HCT116 (cell line): ENCODE measurements at regions not wholly inside any gene's neighbourhood (a gene's known extent, or its start where the extent isn't known, plus 50 kb on each side); places are given as distances from the start of the nearest gene placed in this dataset.

ENCODE experiments used
- ATAC-seq: fragments of 200-7000 bp; cut with Tn5 transposase; 2 replicates; pipeline ENCODE4 v1.9.1; 2020; ENCODE audit warnings: mild to moderate bottlenecking, moderate library complexity
- BruUV-seq: library from RNA; stranded (reverse); fragments of 400-500 nt; replicated peaks from 2 replicates; lab custom pipeline; 2021; lab: Mats Ljungman, UMichigan
- CTCF ChIA-PET: fragments of 300-600 bp; sonication (Branson Sonifier 250); formaldehyde crosslinking; loops from one replicate; lab custom pipeline; 2021; ENCODE audit warnings: antibody characterized with exemption; lab: Charles Lee
- POLR2A ChIA-PET: fragments of 300-600, 350-600 bp; sonication (Branson Sonifier 250); formaldehyde crosslinking; loops from one replicate; lab custom pipeline; 2021; ENCODE audit warnings: antibody characterized with exemption; lab: Charles Lee
- RAD21 ChIA-PET, 2 experiments: fragments of 300-600 bp; sonication (Branson Sonifier 250); formaldehyde crosslinking; loops; one replicate each; lab custom pipeline; 2023; ENCODE audit warnings: low total read pairs in 2 of 2; ENCODE audit not compliant: uncharacterized antibody in 2 of 2, unreplicated experiment in 2 of 2, low non-redundant PET in 1 of 2; lab: Charles Lee
- DNase-seq: peaks from one replicate; pipeline ENCODE4 v3.0.0-alpha.2; 2010; ENCODE audit warnings: low read depth, low spot score
- H2AFZ ChIP-seq: fragments of 200-600 bp; shearing (Covaris generic), sonication (generic); 2 replicates; pipeline ENCODE4 v1.6.1; 2017; ENCODE audit warnings: low read depth, mixed run types, mixed read lengths, antibody characterized with exemption, low read length; ENCODE audit not compliant: poor library complexity, severe bottlenecking
- H3K27ac ChIP-seq: 2 replicates; pipeline ENCODE4 v1.5.1; 2012; ENCODE audit warnings: low read depth, low read length
- H3K27me3 ChIP-seq: fragments of 200-600 bp; sonication (generic); 2 replicates; pipeline ENCODE4 v1.6.1; 2016; ENCODE audit warnings: mixed run types, low read length, mixed read lengths; ENCODE audit not compliant: insufficient read depth
- H3K36me3 ChIP-seq, 2 experiments: fragments of 200-500 bp in 1 of 2; fragments of 200-600 bp in 1 of 2; sonication (Bioruptor generic) in 1 of 2; sonication (generic) in 1 of 2; 2 replicates each; pipeline versions ENCODE4 v1.5.1 to v1.6.1; 2014 to 2016; ENCODE audit warnings: low read length in 2 of 2, inconsistent platforms in 1 of 2, mixed read lengths in 1 of 2, mixed run types in 1 of 2; ENCODE audit not compliant: insufficient read depth in 2 of 2, control insufficient read depth in 1 of 2
- H3K4me1 ChIP-seq, 2 experiments: fragments of 200-600 bp in 1 of 2; sonication (generic) in 1 of 2; 2 replicates each; pipeline versions ENCODE4 v1.5.1 to v1.6.1; 2012 to 2017; ENCODE audit warnings: low read length in 2 of 2, inconsistent platforms in 1 of 2, mild to moderate bottlenecking in 1 of 2, mixed read lengths in 1 of 2, mixed run types in 1 of 2, moderate library complexity in 1 of 2; ENCODE audit not compliant: insufficient read depth in 2 of 2, control insufficient read depth in 1 of 2
- H3K4me2 ChIP-seq: fragments of 200-600 bp; sonication (generic); 2 replicates; pipeline ENCODE4 v1.6.1; 2017; ENCODE audit warnings: mixed run types, low read length, mixed read lengths
- H3K4me3 ChIP-seq, 2 experiments: fragments of 200-600 bp in 1 of 2; sonication (generic) in 1 of 2; replicated peaks in 1 of 2; 2 replicates each; pipeline ENCODE4 v1.5.1; 2011 to 2016; ENCODE audit warnings: low read length in 2 of 2, control low read depth in 1 of 2, low read depth in 1 of 2, mild to moderate bottlenecking in 1 of 2, mixed read lengths in 1 of 2, mixed run types in 1 of 2
- H3K79me2 ChIP-seq: fragments of 200-600 bp; sonication (generic); 2 replicates; pipeline ENCODE4 v1.6.1; 2017; ENCODE audit warnings: mild to moderate bottlenecking, mixed run types, low read length, moderate library complexity, mixed read lengths; ENCODE audit not compliant: insufficient read depth
- H3K9ac ChIP-seq: fragments of 200-600 bp; sonication (generic); 2 replicates; pipeline ENCODE4 v1.6.1; 2016; ENCODE audit warnings: low read length, mixed read lengths
- H3K9me2 ChIP-seq: fragments of 200-600 bp; sonication (generic), shearing (Covaris generic); 2 replicates; pipeline ENCODE4 v1.6.1; 2017; ENCODE audit warnings: mixed run types, mild to moderate bottlenecking, moderate library complexity; ENCODE audit not compliant: insufficient read depth
- H3K9me3 ChIP-seq, 2 experiments: fragments of 200-500 bp in 1 of 2; fragments of 200-600 bp in 1 of 2; sonication (Bioruptor generic) in 1 of 2; sonication (generic) in 1 of 2; 2 replicates each; pipeline ENCODE4 v1.6.1; 2014 to 2017; ENCODE audit warnings: low read length in 2 of 2, mixed read lengths in 2 of 2, inconsistent platforms in 1 of 2, low read depth in 1 of 2, mild to moderate bottlenecking in 1 of 2, mixed run types in 1 of 2, moderate library complexity in 1 of 2; ENCODE audit not compliant: control insufficient read depth in 1 of 2, insufficient read depth in 1 of 2
- H4K20me1 ChIP-seq: fragments of 200-600 bp; sonication (generic), shearing (Covaris generic); 2 replicates; pipeline ENCODE4 v1.6.1; 2017; ENCODE audit warnings: mixed run types, mild to moderate bottlenecking, moderate library complexity; ENCODE audit not compliant: insufficient read depth
- CBX3 ChIP-seq: IDR thresholded peaks from 2 replicates; pipeline ENCODE4 v1.6.1; 2012; ENCODE audit warnings: low read depth
- CEBPB ChIP-seq: IDR thresholded peaks from 2 replicates; pipeline ENCODE4 v1.6.1; 2012; ENCODE audit warnings: low read depth
- EGR1 ChIP-seq: IDR thresholded peaks from 2 replicates; pipeline ENCODE4 v1.6.1; 2012; ENCODE audit warnings: low read depth
- EZH2phosphoT487 ChIP-seq: fragments of 200-600 bp; IDR thresholded peaks from 2 replicates; pipeline ENCODE4 v1.6.1; 2018; ENCODE audit warnings: antibody characterized with exemption, borderline replicate concordance
- JUND ChIP-seq: IDR thresholded peaks from 2 replicates; pipeline ENCODE4 v1.6.1; 2012
- POLR2A ChIP-seq: IDR thresholded peaks from 2 replicates; pipeline ENCODE4 v1.7.0; 2011; ENCODE audit warnings: borderline replicate concordance; ENCODE audit not compliant: insufficient read depth, insufficient read length; ENCODE audit errors: extremely low read depth
- REST ChIP-seq: IDR thresholded peaks from 2 replicates; pipeline ENCODE4 v1.6.1; 2012; ENCODE audit warnings: low read depth
- SP1 ChIP-seq: IDR thresholded peaks from 2 replicates; pipeline ENCODE4 v1.6.1; 2012; ENCODE audit warnings: low read depth
- SRF ChIP-seq: IDR thresholded peaks from 2 replicates; pipeline ENCODE4 v1.6.1; 2012; ENCODE audit warnings: low read depth
- ZBTB33 ChIP-seq: IDR thresholded peaks from 2 replicates; pipeline ENCODE4 v1.6.1; 2011; ENCODE audit warnings: mild to moderate bottlenecking, low read length, moderate library complexity; ENCODE audit not compliant: insufficient replicate concordance; ENCODE audit errors: extremely low read depth
- ZFX ChIP-seq: fragments of 450-650 bp; IDR thresholded peaks from 2 replicates; pipeline ENCODE4 v1.6.1; 2017
- ZNF274 ChIP-seq: fragments of 200-500 bp; sonication (Bioruptor generic); IDR thresholded peaks from 2 replicates; pipeline ENCODE4 v1.6.1; 2014; ENCODE audit warnings: mild to moderate bottlenecking, low read depth, low read length, inconsistent platforms
- intact Hi-C: fragments of 100-400 bp; cut with micrococcal nuclease; formaldehyde crosslinking; loops from 2 replicates; pipeline ENCODE4 v1.10.0; 2022
- TF ChIP-seq, protein P1 (sequence below), 3 experiments: fragments of 200-600 bp in 1 of 3; sonication (generic) in 1 of 3; IDR thresholded peaks in 2 of 3; conservative IDR thresholded peaks in 1 of 3; 2 replicates each; pipeline ENCODE4 v1.5.1; 2012 to 2017; ENCODE audit warnings: low read depth in 2 of 3, low read length in 2 of 3, antibody characterized with exemption in 1 of 3, borderline replicate concordance in 1 of 3, control low read depth in 1 of 3, mild to moderate bottlenecking in 1 of 3, mixed read lengths in 1 of 3, mixed run types in 1 of 3, moderate library complexity in 1 of 3; ENCODE audit not compliant: insufficient read depth in 1 of 3

DNA sequence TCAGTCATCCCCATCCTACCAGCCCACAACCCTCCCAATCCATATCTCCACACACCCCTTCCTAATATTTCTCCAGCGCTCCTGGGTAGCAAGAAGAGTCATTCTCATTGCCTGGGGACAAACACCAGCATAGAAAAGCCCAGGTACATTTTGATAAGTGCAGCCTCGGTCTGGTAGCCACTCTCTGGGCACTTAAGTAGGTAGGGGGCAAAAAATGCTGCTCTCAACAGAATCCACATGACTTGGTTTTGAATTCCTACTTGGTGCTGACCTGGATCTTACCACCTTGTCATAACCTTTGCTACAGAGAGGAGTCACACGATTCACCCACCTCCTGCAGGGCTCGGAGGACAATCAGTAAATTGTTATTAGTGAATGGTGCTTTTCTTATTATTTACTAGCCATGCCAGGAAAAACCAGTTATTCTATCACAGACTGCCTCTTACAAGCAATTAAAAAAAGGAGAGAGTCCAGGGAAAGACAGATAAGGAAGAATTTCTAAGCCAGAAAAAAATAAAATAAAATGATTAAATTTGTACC is 249.1 kb downstream of the LY86 start:
- CTCF ChIA-PET = no interaction called here
- POLR2A ChIA-PET = no interaction called here

More for the DNA sequence above, 249.1 kb downstream of the LY86 start:
- RAD21 ChIA-PET = no interaction called here
- no peaks in the 10 kb centered on the region for H3K9me3 ChIP-seq
- no peaks in the 10 kb centered on the region for H4K20me1 ChIP-seq
- no peaks in the 10 kb centered on the region for H3K79me2 ChIP-seq
- intact Hi-C loops = no loop called here
- no peaks in the 10 kb centered on the region for H3K36me3 ChIP-seq
- peak overlapping the region; percentile 2 for H2AFZ ChIP-seq
- peak overlapping the region; percentile 15; the same call in 1 of the 2 replicates for H3K4me2 ChIP-seq
- BruUV-seq = no TSS peak
- ATAC-seq (no peak), DNase-seq (no peak)
- no peak overlapping the region for H3K9ac ChIP-seq
- H3K27ac ChIP-seq = no peak overlapping the region
- H3K27me3 ChIP-seq = no peaks in the 10 kb centered on the region
- H3K9me2 ChIP-seq = no peaks in the 10 kb centered on the region
- H3K4me1 ChIP-seq = peaks cover 0 to 29% of the 10 kb centered on the region in 2 experiments; a peak in 1 of 4 replicates
- H3K4me3 ChIP-seq = no peak overlapping the region
- TF ChIP-seq, protein P1, sequence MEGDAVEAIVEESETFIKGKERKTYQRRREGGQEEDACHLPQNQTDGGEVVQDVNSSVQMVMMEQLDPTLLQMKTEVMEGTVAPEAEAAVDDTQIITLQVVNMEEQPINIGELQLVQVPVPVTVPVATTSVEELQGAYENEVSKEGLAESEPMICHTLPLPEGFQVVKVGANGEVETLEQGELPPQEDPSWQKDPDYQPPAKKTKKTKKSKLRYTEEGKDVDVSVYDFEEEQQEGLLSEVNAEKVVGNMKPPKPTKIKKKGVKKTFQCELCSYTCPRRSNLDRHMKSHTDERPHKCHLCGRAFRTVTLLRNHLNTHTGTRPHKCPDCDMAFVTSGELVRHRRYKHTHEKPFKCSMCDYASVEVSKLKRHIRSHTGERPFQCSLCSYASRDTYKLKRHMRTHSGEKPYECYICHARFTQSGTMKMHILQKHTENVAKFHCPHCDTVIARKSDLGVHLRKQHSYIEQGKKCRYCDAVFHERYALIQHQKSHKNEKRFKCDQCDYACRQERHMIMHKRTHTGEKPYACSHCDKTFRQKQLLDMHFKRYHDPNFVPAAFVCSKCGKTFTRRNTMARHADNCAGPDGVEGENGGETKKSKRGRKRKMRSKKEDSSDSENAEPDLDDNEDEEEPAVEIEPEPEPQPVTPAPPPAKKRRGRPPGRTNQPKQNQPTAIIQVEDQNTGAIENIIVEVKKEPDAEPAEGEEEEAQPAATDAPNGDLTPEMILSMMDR (IDR thresholded peaks at IDR 0.05 in 2 of 3, conservative IDR thresholded peaks at IDR 0.05 in 1 of 3; ENCODE audit: borderline replicate concordance in 1 of 3, insufficient read depth in 1 of 3, low read depth in 2 of 3, low read length in 2 of 3) = no peak
- TF ChIP-seq POLR2A (no peak), SRF (no peak), ZNF274 (no peak), CEBPB (no peak), REST (no peak), SP1 (no peak), EZH2phosphoT487 (no peak), ZBTB33 (no peak), ZFX (no peak), JUND (no peak), CBX3 (no peak), EGR1 (no peak)
